ENCODE measurements at regions not wholly inside any gene's neighbourhood (a gene's known extent, or its start where the extent isn't known, plus 50 kb on each side); places are given as distances from the start of the nearest gene placed in this dataset.
"Not testable (repeated sequence)": the region's sequence is repeated elsewhere in the genome, so short reads cannot be mapped to it uniquely, and the experiment has no call there.

DNA sequence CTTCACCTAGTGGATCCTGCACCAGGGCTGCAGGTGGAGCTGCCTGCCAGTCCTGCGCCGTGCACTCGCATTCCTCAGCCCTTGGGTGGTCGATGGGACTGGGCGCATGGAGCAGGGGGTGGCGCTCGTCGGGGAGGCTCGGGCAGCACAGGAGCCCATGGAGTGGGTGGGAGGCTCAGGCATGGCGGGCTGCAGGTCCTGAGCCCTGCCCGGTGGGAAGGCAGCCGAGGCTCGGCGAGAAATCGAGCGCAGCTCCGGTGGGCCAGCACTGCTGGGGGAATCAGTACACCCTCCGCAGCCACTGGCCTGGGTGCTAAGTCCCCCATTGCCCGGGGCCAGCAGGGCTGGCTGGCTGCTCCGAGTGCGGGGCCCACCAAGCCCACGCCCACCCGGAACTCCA is 182.2 kb upstream of the LHX8 start:
- H3K18ac ChIP-seq (ENCODE audit: low read length); H2BK12ac ChIP-seq (ENCODE audit: low read length); H2AK5ac ChIP-seq (ENCODE audit: low read length); H3K9ac ChIP-seq (ENCODE audit: low read length); H3K36me3 ChIP-seq (ENCODE audit: control insufficient read depth in 1 of 2, insufficient read depth in 2 of 2, low read length in 2 of 2); H3K79me2 ChIP-seq (ENCODE audit: control insufficient read depth, insufficient read depth, low read length, poor library complexity); H2AFZ ChIP-seq (ENCODE audit: insufficient read depth, low read length, poor library complexity); H4K91ac ChIP-seq (ENCODE audit: low read depth, low read length); H3K4me1 ChIP-seq (ENCODE audit: control insufficient read depth in 1 of 2, insufficient read depth in 2 of 2, low read length in 2 of 2); H3K27me3 ChIP-seq (ENCODE audit: insufficient read depth, low read length); H3K4ac ChIP-seq (ENCODE audit: low read depth, low read length); DNase-seq; H3K27ac ChIP-seq (ENCODE audit: low read depth, low read length); H4K8ac ChIP-seq (ENCODE audit: low read depth, low read length); H3K4me3 ChIP-seq (ENCODE audit: low read depth, low read length); H4K12ac ChIP-seq (ENCODE audit: low read depth, low read length); H3K4me2 ChIP-seq (ENCODE audit: low read length); H2BK120ac ChIP-seq (ENCODE audit: insufficient read depth, low read length, poor library complexity); H3K23ac ChIP-seq (ENCODE audit: low read length); H3K14ac ChIP-seq (ENCODE audit: low read length); H3K9me3 ChIP-seq (ENCODE audit: insufficient read depth, low read depth, low read length); H3K79me1 ChIP-seq (ENCODE audit: low read length); H2BK5ac ChIP-seq (ENCODE audit: low read depth, low read length, poor library complexity): not testable (repeated sequence)
- WGBS (ENCODE audit: extremely low coverage, insufficient coverage, insufficient read length) = no CpG with 5 or more reads among the region's 23 CpGs

DNA sequence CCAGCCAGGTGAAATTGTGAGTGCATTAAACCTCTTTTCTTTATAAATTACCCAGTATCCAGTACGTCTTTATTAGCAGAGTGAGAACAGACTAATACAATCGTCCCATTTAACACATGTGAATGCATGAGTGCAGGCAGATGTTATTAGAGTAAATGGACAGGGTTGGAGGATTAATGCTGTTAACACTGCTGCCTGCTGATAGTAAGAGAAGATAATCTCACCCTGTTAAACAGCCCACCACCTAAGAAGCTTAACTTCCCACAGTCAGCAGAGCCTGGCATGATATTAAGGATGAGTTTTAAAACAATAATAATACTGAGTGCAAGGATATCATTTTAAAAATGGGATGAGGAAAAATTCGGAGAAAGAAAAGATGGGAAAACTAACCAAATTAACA is 181.4 kb upstream of the LHX8 start:
- Histone ChIP-seq H2BK5ac (ENCODE audit: low read depth, low read length, poor library complexity) (no peak overlapping the region), H3K9me3 (ENCODE audit: insufficient read depth, low read depth, low read length) (no peaks in the 10 kb centered on the region), H4K91ac (ENCODE audit: low read depth, low read length) (no peak overlapping the region), H4K8ac (ENCODE audit: low read depth, low read length) (no peak overlapping the region), H3K4ac (ENCODE audit: low read depth, low read length) (no peak overlapping the region), H3K9ac (ENCODE audit: low read length) (no peak overlapping the region), H2AFZ (ENCODE audit: insufficient read depth, low read length, poor library complexity) (no peak overlapping the region), H3K23ac (ENCODE audit: low read length) (no peak overlapping the region), H3K4me1 (ENCODE audit: control insufficient read depth in 1 of 2, insufficient read depth in 2 of 2, low read length in 2 of 2) (no peaks in the 10 kb centered on the region), H3K4me3 (ENCODE audit: low read depth, low read length) (no peak overlapping the region), H2BK12ac (ENCODE audit: low read length) (no peak overlapping the region), H3K18ac (ENCODE audit: low read length) (no peak overlapping the region), H2AK5ac (ENCODE audit: low read length) (no peak overlapping the region), H3K14ac (ENCODE audit: low read length) (no peak overlapping the region), H3K27ac (ENCODE audit: low read depth, low read length) (no peak overlapping the region), H3K79me2 (ENCODE audit: control insufficient read depth, insufficient read depth, low read length, poor library complexity) (no peaks in the 10 kb centered on the region), H4K12ac (ENCODE audit: low read depth, low read length) (no peak overlapping the region), H3K79me1 (ENCODE audit: low read length) (no peaks in the 10 kb centered on the region), H3K36me3 (ENCODE audit: control insufficient read depth in 1 of 2, insufficient read depth in 2 of 2, low read length in 2 of 2) (no peaks in the 10 kb centered on the region), H3K4me2 (ENCODE audit: low read length) (no peak overlapping the region), H2BK120ac (ENCODE audit: insufficient read depth, low read length, poor library complexity) (no peak overlapping the region), H3K27me3 (ENCODE audit: insufficient read depth, low read length) (no peaks in the 10 kb centered on the region)
- DNase-seq = no peak
- no CpG with 5 or more reads among the region's 3 CpGs for WGBS (ENCODE audit: extremely low coverage, insufficient coverage, insufficient read length)

DNA sequence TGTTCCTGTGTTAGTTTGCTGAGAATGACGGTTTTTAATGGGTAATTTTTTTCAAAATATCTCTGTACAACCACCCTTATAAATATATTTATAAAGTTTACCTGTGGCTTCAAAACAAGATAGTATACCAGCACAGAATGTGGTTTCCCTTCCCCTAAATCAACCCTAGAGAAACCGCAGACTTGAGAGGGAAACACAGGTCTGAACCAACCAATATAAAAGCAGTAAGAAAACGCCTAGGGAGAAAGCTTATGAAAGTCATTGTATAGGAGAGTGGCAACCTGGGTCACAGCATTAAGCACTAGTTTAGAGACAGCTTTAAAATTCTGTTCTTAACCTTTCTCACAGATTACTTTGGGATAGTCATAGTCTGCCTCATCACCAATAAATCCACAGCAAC is 180.6 kb upstream of the LHX8 start:
- H3K14ac ChIP-seq (ENCODE audit: low read length) = no peak overlapping the region
- H4K8ac ChIP-seq (ENCODE audit: low read depth, low read length) = no peak overlapping the region
- no peak overlapping the region for H3K18ac ChIP-seq (ENCODE audit: low read length)
- H3K79me1 ChIP-seq (ENCODE audit: low read length) = no peaks in the 10 kb centered on the region
- H3K36me3 ChIP-seq (ENCODE audit: control insufficient read depth in 1 of 2, insufficient read depth in 2 of 2, low read length in 2 of 2) = no peaks in the 10 kb centered on the region
- H3K4me3 ChIP-seq (ENCODE audit: low read depth, low read length) = no peak overlapping the region
- no peak overlapping the region for H2BK120ac ChIP-seq (ENCODE audit: insufficient read depth, low read length, poor library complexity)
- H2BK12ac ChIP-seq (ENCODE audit: low read length) = no peak overlapping the region
- no peak for DNase-seq
- H3K4me1 ChIP-seq (ENCODE audit: control insufficient read depth in 1 of 2, insufficient read depth in 2 of 2, low read length in 2 of 2) = no peaks in the 10 kb centered on the region
- WGBS (ENCODE audit: extremely low coverage, insufficient coverage, insufficient read length) = no CpG with 5 or more reads among the region's 3 CpGs
- H2BK5ac ChIP-seq (ENCODE audit: low read depth, low read length, poor library complexity) = no peak overlapping the region
- no peak overlapping the region for H2AK5ac ChIP-seq (ENCODE audit: low read length)
- no peak overlapping the region for H3K4me2 ChIP-seq (ENCODE audit: low read length)
- no peaks in the 10 kb centered on the region for H3K27me3 ChIP-seq (ENCODE audit: insufficient read depth, low read length)
- H4K91ac ChIP-seq (ENCODE audit: low read depth, low read length) = no peak overlapping the region
- H3K27ac ChIP-seq (ENCODE audit: low read depth, low read length) = no peak overlapping the region
- no peak overlapping the region for H3K4ac ChIP-seq (ENCODE audit: low read depth, low read length)
- no peaks in the 10 kb centered on the region for H3K79me2 ChIP-seq (ENCODE audit: control insufficient read depth, insufficient read depth, low read length, poor library complexity)
- no peak overlapping the region for H4K12ac ChIP-seq (ENCODE audit: low read depth, low read length)
- no peaks in the 10 kb centered on the region for H3K9me3 ChIP-seq (ENCODE audit: insufficient read depth, low read depth, low read length)
- no peak overlapping the region for H3K23ac ChIP-seq (ENCODE audit: low read length)
- no peak overlapping the region for H3K9ac ChIP-seq (ENCODE audit: low read length)
- H2AFZ ChIP-seq (ENCODE audit: insufficient read depth, low read length, poor library complexity) = no peak overlapping the region

DNA sequence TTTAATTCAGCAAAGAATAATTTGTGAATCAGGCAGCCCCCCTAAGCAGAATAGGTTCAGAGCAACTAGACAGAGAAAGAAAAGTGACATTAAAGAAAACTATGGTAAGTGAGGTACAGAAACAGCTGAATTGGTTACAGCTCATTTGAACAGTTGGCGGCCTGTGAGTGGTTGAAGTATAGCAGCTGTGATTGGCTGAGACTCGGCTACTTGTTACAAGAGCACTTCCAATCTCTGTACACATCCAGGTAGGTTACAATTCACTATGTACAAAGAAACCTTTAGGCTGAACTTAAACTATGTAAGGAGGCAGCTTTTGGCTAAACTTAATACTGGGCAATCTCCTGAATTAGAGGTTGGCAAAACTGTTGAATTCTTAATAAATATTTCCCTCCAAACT is 171.1 kb upstream of the LHX8 start:
- no peak overlapping the region for H2AFZ ChIP-seq (ENCODE audit: insufficient read depth, low read length, poor library complexity)
- no peak overlapping the region for H4K91ac ChIP-seq (ENCODE audit: low read depth, low read length)
- H3K27me3 ChIP-seq (ENCODE audit: insufficient read depth, low read length) = no peaks in the 10 kb centered on the region
- no peaks in the 10 kb centered on the region for H3K36me3 ChIP-seq (ENCODE audit: control insufficient read depth in 1 of 2, insufficient read depth in 2 of 2, low read length in 2 of 2)
- H3K4me2 ChIP-seq (ENCODE audit: low read length) = no peak overlapping the region
- no peak overlapping the region for H3K9ac ChIP-seq (ENCODE audit: low read length)
- no peaks in the 10 kb centered on the region for H3K4me1 ChIP-seq (ENCODE audit: control insufficient read depth in 1 of 2, insufficient read depth in 2 of 2, low read length in 2 of 2)
- no peak overlapping the region for H3K23ac ChIP-seq (ENCODE audit: low read length)
- H2AK5ac ChIP-seq (ENCODE audit: low read length) = no peak overlapping the region
- H2BK12ac ChIP-seq (ENCODE audit: low read length) = no peak overlapping the region
- H3K9me3 ChIP-seq (ENCODE audit: insufficient read depth, low read depth, low read length) = no peaks in the 10 kb centered on the region
- DNase-seq = no peak
- H3K4ac ChIP-seq (ENCODE audit: low read depth, low read length) = no peak overlapping the region
- no peak overlapping the region for H3K14ac ChIP-seq (ENCODE audit: low read length)
- H2BK120ac ChIP-seq (ENCODE audit: insufficient read depth, low read length, poor library complexity) = no peak overlapping the region
- H4K8ac ChIP-seq (ENCODE audit: low read depth, low read length) = no peak overlapping the region
- no peak overlapping the region for H3K27ac ChIP-seq (ENCODE audit: low read depth, low read length)
- H3K18ac ChIP-seq (ENCODE audit: low read length) = no peak overlapping the region
- H3K79me1 ChIP-seq (ENCODE audit: low read length) = no peaks in the 10 kb centered on the region
- no CpG with 5 or more reads among the region's 2 CpGs for WGBS (ENCODE audit: extremely low coverage, insufficient coverage, insufficient read length)
- H4K12ac ChIP-seq (ENCODE audit: low read depth, low read length) = no peak overlapping the region
- no peak overlapping the region for H3K4me3 ChIP-seq (ENCODE audit: low read depth, low read length)
- no peaks in the 10 kb centered on the region for H3K79me2 ChIP-seq (ENCODE audit: control insufficient read depth, insufficient read depth, low read length, poor library complexity)
- H2BK5ac ChIP-seq (ENCODE audit: low read depth, low read length, poor library complexity) = no peak overlapping the region
